ENCODE measurements at regions not wholly inside any gene's neighbourhood (a gene's known extent, or its start where the extent isn't known, plus 50 kb on each side); places are given as distances from the start of the nearest gene placed in this dataset.

GRCh38 chr11:134906356-134906955, 494.4 kb upstream of the B3GAT1 start:
- TF ChIP-seq CTCF (IDR thresholded peaks at IDR 0.05) (no peak), POLR2A (IDR thresholded peaks at IDR 0.05) (no peak)

All from heart left ventricle (tissue), 13 donors.